OCI-LY3 (cell line): ENCODE measurements at regions not wholly inside any gene's neighbourhood (a gene's known extent, or its start where the extent isn't known, plus 50 kb on each side); places are given as distances from the start of the nearest gene placed in this dataset.

Experiments
- CTCF ChIP-seq: fragments of 200-600, 300-600 bp; sonication (generic); IDR thresholded peaks from 2 replicates; pipeline ENCODE4 v1.5.1; 2014; ENCODE audit warnings: antibody characterized with exemption, low read length, low read depth
- EZH2phosphoT487 ChIP-seq: fragments of 200-600 bp; shearing (Covaris generic); IDR thresholded peaks from 2 replicates; pipeline ENCODE4 v1.6.1; 2018; ENCODE audit warnings: antibody characterized with exemption, mixed run types, low read depth

- TF ChIP-seq CTCF (no peak), EZH2phosphoT487 (no peak)
These were observed 902.6 kb upstream of the GCFC2 start for GRCh38 chr2:76613330-76613729.
